ENCODE measurements at regions not wholly inside any gene's neighbourhood (a gene's known extent, or its start where the extent isn't known, plus 50 kb on each side); places are given as distances from the start of the nearest gene placed in this dataset.
"Not testable (repeated sequence)": the region's sequence is repeated elsewhere in the genome, so short reads cannot be mapped to it uniquely, and the experiment has no call there.

- DNase-seq (ENCODE audit: low spot score) = not testable (repeated sequence)
These were observed 1387.5 kb downstream of the AACS start for GRCh38 chr12:126452686-126453085.

- DNase-seq (ENCODE audit: low spot score) = no peak
These were observed 1389.3 kb downstream of the AACS start for GRCh38 chr12:126454581-126454980.

GRCh38 chr12:126457776-126458175 lies 1392.5 kb downstream of the AACS start:
- DNase-seq (ENCODE audit: low spot score) = no peak

GRCh38 chr12:126464153-126464552 lies 1398.9 kb downstream of the AACS start:
- no peak for DNase-seq (ENCODE audit: low spot score)

GRCh38 chr12:126469211-126469610 lies 1404.0 kb downstream of the AACS start:
- DNase-seq (ENCODE audit: low spot score) = no peak

GRCh38 chr12:126474703-126475102 lies 1409.5 kb downstream of the AACS start:
- DNase-seq (ENCODE audit: low spot score) = no peak

- DNase-seq (ENCODE audit: low spot score) = no peak
These were observed 1415.2 kb downstream of the AACS start for GRCh38 chr12:126480451-126480850.

- DNase-seq (ENCODE audit: low spot score) = no peak
These were observed 1416.5 kb downstream of the AACS start for GRCh38 chr12:126481688-126482087.

GRCh38 chr12:126482238-126482889 lies 1417.1 kb downstream of the AACS start:
- DNase-seq (ENCODE audit: low spot score) = no peak

- DNase-seq (ENCODE audit: low spot score) = no peak
These were observed 1418.2 kb downstream of the AACS start for GRCh38 chr12:126483145-126484068.

- no peak for DNase-seq (ENCODE audit: low spot score)
These were observed 1422.3 kb downstream of the AACS start for GRCh38 chr12:126487431-126487980.

GRCh38 chr12:126488806-126489205 lies 1423.6 kb downstream of the AACS start:
- no peak for DNase-seq (ENCODE audit: low spot score)

- no peak for DNase-seq (ENCODE audit: low spot score)
These were observed 1426.9 kb downstream of the AACS start for GRCh38 chr12:126492181-126492580.

- no peak for DNase-seq (ENCODE audit: low spot score)
These were observed 1428.3 kb downstream of the AACS start for GRCh38 chr12:126493366-126494108.

- DNase-seq (ENCODE audit: low spot score) = no peak
These were observed 1431.0 kb downstream of the AACS start for GRCh38 chr12:126496201-126496600.

GRCh38 chr12:126506426-126507182 lies 1441.4 kb downstream of the AACS start:
- no peak for DNase-seq (ENCODE audit: low spot score)

- DNase-seq (ENCODE audit: low spot score) = no peak
These were observed 1442.0 kb downstream of the AACS start for GRCh38 chr12:126507231-126507630.

- DNase-seq (ENCODE audit: low spot score) = no peak
These were observed 1444.3 kb downstream of the AACS start for GRCh38 chr12:126509572-126509971.

GRCh38 chr12:126510630-126511029 lies 1445.4 kb downstream of the AACS start:
- DNase-seq (ENCODE audit: low spot score) = no peak

GRCh38 chr12:126512916-126513913 lies 1448.0 kb downstream of the AACS start:
- no peak for DNase-seq (ENCODE audit: low spot score)

All from cerebellar cortex (tissue), 1 donor.